Erythroblast (primary cell): ENCODE measurements at regions not wholly inside any gene's neighbourhood (a gene's known extent, or its start where the extent isn't known, plus 50 kb on each side); places are given as distances from the start of the nearest gene placed in this dataset.
"Not testable (repeated sequence)": the region's sequence is repeated elsewhere in the genome, so short reads cannot be mapped to it uniquely, and the experiment has no call there.

ENCODE experiments used
- GATA1 ChIP-seq: IDR thresholded peaks from 2 replicates; pipeline ENCODE4 v1.6.1; 2011; ENCODE audit warnings: low read depth, mild to moderate bottlenecking, control low read depth, low read length, moderate library complexity
- POLR2A ChIP-seq: IDR thresholded peaks from 2 replicates; pipeline ENCODE4 v1.6.1; 2011; ENCODE audit warnings: mild to moderate bottlenecking, low read length

- not testable (repeated sequence) for TF ChIP-seq POLR2A, GATA1
These were observed 344.3 kb upstream of the COL8A1 start for GRCh38 chr3:99294092-99294491.
